SW 1271 (cell line): ENCODE measurements at regions not wholly inside any gene's neighbourhood (a gene's known extent, or its start where the extent isn't known, plus 50 kb on each side); places are given as distances from the start of the nearest gene placed in this dataset.

Source experiments
- DNase-seq, 2 experiments: peaks; one replicate each; lab custom pipeline; 2025; lab: John Stamatoyannopoulos, UW

DNA sequence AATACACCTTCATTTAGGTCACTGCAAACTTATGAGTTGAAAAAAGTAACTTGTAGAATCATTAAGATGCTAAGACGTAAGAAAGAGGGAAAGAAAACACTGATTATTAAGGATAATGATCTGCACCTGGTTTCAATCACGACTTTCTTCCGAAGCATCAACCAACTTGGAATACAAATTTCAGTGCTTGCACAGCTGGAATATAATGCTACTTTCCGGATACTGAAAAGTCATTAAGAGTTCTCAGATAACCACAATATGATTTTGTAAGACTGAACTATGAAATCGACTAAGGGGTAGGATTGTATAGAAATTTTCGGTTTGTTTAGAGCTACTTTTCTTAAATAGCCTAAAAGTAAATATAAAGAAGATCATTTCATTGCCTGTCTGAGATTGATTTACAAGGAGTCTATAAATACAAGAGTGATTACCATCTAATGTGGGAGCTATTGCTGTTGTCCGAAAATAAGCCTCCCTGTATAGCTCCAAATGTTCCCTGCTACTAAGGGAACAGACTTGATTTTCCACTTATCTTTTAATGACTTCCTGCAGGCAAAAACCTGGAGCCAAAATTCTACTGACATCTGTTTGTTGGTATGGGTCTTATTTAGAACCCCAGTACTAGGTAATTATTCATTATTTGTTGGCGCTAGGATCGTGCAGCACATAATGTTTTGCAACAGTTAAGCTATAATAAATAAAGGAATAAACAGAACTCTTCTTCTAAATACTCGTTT lies 673.3 kb downstream of the KCNT2 start:
- DNase-seq: no peak

GRCh38 chr1:195933835-195934234 lies 674.4 kb downstream of the KCNT2 start:
- DNase-seq: no peak

DNA sequence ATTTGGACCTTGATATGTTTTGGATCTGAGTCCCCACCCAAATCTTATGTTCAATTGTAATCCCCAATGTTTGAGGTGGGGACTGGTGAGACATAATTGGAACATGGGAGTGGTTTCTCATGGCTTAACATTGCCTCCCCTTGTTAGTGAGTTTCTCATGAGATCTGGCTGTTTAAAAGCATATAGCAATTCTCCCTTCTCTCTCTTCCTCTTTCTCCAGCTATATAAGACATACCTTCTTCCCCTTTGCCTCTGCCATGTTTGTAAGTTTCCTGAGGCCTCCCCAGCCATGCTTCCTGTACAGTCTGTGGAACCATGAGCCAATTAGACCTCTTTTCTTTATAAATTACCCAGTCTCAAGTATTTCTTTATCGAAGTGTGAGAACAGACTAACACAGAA lies 692.4 kb downstream of the KCNT2 start:
- no peak for DNase-seq

DNA sequence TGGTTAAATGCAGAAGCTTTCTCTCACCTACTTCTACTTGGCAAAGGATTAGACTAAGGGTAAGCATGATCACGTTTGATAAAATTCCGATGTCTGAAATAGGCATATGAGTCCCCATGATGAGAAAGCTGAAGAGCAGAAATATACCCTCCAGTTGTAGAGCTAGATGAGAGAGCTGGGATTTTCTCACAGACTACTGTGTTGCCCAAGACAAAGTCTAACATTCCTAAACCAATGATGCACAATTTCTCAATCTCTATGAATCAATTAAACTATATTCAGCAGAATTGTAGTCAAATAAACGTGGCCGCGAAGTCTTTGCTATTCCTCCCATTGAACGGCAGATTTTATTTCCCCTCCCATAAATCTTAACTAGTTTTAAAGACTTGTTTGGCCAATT lies 699.2 kb downstream of the KCNT2 start:
- DNase-seq: no peak

DNA sequence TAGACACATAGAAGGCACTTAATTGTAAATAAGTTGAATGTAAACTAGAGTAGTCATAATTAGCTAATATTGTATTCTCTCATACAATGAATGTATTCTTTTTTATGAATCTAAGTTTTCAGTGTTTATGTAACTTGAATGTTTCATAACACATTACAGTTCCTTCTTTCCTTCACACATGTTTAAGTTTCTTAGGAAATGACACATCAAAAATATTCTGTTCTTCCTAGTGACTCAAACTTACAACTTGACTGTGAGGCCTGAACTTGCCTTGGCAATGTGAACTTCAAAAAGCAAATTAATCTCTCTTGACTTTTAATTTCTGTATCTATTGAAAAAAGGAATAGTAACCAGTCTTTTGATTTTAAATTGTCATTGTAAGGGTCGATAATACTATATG lies 700.1 kb downstream of the KCNT2 start:
- DNase-seq: no peak

DNA sequence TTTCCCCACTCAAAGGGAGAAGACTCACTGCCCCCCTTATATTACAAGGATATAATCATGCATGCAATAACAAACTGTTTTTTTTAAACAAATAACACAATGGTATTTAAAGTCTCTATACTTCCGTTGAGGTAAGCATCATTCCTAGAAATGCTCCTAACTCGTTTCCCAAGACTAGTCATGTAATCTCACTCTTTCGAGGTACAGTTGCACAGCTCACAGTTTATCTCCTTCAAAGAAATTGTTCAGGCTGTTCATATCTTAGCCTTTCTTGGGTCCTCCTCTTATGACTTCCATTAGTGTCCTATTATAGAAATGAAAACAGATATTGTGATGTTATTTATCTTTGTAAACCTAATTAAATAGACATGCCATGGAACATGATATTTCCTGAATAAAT lies 705.0 kb downstream of the KCNT2 start:
- DNase-seq: no peak

DNA sequence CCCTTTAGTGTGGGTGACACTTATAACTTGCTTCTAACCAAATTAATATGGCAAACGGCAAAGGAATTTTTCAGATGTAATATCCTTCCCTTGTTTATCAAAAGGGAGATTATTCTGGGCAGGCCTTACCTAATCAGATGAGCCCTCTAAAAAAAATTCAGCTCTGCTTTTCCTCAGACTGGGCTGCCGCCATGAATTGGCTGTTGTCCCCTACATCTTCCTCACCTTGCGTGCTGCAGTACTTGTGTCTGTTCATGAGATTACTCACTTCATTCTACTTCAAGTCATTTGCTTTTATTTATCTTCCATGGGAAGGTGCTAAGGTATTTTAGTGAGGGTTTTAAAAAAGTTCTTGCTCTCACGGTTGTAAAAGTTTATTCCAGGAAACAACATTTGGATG lies 705.5 kb downstream of the KCNT2 start:
- DNase-seq: no peak

- no peak for DNase-seq
Measured at GRCh38 chr1:195899762-195900352, 708.4 kb downstream of the KCNT2 start.

- no peak for DNase-seq
Measured at GRCh38 chr1:195898924-195899323, 709.3 kb downstream of the KCNT2 start.

DNA sequence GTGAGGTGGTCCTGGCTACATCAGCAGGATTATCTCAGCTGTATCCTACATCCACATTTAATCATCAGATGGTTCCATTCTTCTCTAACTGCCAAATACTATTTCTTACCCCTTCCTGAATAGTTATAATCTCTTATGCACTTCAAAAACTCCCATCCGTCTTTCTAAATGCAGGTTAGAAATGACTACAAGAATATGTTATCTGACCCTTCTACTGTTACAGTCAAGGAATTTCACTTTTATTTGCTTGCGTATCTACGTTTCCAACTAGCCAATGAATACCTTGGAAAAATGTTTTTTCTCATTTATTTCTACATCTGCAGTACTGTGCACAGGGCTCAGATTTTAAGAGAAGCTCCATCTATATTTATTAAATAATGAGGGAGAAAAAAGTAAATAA lies 709.9 kb downstream of the KCNT2 start:
- DNase-seq: no peak

DNA sequence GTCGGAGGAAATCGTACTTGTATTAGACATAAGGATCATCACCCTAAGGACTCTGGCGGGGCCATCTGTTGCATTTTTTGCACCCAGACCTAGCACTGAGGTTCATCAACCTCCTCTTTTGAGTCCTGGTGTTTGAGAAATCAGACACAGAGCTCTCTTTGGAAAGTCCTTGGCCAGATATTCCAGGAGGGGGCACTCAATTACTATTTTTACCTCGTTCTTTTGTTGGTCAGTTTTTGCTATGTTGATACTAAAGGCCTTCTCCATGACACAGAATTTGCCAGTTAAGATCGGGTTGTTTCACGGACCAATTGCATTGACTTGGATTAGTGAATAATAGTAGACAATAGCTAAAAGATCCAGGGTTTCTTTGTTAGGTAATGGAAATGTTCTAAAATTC lies 711.2 kb downstream of the KCNT2 start:
- DNase-seq: no peak

DNA sequence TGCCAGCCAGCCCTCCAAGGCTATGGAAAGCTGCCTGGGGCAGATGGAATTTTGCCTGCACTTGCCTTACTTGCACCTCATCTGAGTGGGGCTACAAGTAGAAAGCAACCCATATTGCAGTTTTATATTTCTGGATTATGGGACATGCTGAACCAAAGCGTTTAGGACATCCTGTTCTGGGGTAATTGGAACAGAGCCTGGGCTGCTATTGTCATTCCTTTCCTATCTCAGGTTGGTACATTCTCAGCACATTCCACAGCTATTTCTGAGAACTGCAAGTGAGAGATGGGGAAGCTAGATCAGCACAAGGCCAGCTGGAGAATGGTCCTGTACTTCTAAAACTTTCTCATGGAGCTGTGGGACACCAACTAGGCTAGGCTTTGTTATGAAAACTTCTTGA lies 713.8 kb downstream of the KCNT2 start:
- DNase-seq: no peak

DNA sequence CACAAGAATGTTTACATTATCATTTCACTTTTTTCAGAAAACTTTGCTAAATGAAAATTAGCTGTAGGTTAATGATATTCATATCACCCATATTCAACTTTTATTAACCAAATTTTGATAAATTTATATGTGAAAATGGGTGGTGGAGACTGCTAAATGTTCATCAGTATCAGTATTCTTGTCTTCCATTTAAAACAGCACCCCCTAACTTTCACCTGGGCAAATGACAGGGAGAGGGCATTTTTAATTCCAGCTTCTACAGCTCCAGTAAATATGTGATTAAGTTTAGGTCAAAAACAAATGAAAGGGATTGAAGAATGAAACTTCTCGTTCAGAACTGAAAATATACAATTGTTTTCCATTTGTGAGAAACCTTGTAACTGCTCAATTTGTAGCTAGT lies 722.2 kb downstream of the KCNT2 start:
- DNase-seq: no peak

- DNase-seq: no peak
Measured at GRCh38 chr1:195878478-195878877, 729.8 kb downstream of the KCNT2 start.

DNA sequence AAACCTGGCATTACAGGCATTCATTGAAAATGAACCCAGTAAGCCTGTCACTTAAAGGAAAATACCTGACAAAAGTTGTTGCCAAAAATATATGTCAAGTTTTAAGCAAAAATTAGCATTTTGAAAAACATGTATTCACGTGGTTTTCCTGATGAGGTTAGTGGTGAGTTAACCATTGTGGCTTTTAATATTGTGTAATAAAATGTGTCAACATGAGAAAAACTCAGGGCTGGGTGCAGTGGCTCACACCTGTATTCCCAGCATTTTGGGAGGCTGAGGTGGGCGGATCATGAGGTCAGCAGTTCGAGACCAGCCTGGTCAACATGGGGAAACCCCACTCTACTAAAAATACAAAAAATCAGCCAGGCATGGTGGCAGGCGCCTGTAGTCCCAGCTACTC lies 731.4 kb downstream of the KCNT2 start:
- no peak for DNase-seq

GRCh38 chr1:195872376-195872775 lies 735.9 kb downstream of the KCNT2 start:
- DNase-seq: no peak

GRCh38 chr1:195867638-195868037 lies 740.6 kb downstream of the KCNT2 start:
- no peak for DNase-seq

- no peak for DNase-seq
Measured at GRCh38 chr1:195866781-195867222, 741.4 kb downstream of the KCNT2 start.

DNA sequence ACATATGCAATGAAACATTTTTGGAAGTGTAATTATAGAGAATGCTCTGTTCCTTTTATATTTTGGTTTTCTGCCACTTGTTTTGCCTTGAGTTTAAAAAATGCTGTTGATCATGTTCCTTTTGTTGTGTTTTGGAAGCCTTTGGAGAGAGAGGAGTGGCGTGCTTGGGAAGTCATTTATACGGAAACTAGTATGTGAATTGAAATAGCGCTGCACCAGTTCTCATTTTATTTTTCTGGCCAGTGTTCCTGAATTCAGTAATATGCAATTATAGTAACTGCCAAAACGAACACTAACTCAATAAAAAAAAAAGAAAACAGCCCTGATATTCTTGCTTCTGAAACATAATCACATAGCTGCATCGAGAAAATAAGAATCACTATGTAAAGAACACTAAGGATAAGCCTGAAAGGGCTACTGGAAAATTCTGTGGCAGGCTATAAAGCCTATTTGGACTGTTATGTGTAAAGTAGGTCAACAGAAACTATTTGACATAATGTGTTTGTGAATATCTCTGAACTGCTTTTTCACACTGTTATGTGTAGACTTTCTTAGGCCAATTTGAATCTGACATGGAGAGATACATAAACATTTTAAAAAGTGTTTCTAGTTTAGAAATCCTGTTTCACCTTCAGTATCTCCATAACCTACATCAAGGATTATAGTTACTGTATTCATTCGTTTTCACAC lies 742.0 kb downstream of the KCNT2 start:
- no peak for DNase-seq

- DNase-seq: no peak
Measured at GRCh38 chr1:195851804-195852203, 756.4 kb downstream of the KCNT2 start.

DNA sequence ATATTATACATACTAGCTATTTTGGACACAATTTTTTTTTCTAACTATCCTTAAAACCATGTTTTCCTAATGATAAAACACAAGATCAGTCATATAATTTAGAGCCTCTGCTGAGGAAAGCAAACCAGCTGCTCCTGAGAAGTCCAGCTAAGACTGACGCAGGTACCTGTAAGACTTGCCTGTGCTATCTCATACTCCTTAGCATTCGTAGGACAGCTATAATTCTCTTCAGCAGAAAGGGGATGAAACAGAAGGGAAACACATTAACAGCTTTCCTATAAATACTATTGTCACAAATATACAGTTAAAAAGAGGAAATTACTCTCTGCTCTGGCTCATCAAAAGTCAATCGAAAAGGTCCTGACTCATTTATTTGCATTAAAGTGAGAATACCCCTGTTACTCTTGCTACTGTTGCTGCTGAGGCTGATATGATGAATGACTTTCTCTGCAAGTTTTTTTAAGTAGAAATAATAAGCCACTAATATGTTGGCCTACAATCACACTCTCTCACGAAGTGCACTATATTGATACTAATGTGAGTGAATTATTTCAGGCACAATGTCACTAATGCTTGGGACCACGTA lies 757.1 kb downstream of the KCNT2 start:
- no peak for DNase-seq

DNA sequence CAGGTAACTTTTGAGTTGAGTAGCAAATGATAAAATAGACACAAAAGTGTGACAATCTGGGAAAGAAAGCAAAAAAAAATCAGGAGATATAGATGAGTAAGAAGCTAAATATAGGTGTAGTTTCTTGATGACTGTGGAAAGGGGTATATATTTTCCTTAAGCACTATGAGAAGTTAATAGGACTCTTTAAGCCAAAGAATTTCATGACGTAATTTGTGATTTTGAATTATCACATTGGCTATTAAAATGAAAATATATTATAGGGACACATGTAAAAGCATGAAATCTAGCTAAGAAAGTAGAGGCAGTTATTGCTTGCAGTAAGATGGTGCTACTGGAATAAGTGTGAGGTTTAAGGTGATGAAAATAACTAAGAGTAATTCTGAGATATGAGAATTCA lies 759.1 kb downstream of the KCNT2 start:
- DNase-seq: no peak
